ENCODE measurements at regions not wholly inside any gene's neighbourhood (a gene's known extent, or its start where the extent isn't known, plus 50 kb on each side); places are given as distances from the start of the nearest gene placed in this dataset.

DNA sequence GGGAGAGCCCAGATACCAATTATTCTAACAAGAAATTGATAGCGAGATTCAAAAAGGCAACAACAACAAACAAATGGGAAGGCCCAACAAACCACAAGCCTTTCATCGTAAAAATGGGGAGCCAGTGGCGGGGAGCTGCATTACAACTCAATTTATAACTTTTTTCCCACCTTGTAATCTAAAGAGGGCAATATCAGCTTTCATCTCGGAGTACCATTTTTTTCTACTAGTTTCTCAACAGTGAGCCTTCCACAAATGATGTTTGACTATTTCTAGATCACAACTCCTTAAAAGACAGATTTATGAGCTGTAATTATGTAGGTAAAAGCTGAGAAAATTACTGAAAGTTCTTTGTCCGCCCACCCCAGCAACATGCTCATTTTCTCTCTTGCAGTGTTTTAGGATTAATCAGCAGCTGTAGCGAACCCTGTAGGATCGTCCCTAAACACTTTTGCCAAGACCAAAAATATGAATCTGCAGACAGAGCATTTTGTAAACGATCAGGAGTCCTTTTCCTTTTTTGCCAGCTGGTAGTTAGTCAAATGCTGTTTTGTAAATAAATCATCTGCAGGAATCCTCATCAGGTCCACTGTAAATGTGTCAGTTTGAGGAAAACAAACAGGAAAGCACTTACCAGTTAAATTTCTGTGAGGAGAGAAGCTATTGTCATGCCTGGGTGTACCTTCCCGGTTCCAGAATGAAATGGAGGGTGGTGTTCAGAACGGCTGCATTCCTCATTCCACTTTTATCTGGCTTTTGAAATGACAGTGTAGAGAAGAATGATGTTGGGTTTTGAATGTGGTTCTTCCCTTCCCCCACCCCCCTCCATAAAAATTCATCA lies 53.2 kb downstream of the EEF1B2 start:
- peak in 1 of 51 donors; percentile 54 for DNase-seq

DNA sequence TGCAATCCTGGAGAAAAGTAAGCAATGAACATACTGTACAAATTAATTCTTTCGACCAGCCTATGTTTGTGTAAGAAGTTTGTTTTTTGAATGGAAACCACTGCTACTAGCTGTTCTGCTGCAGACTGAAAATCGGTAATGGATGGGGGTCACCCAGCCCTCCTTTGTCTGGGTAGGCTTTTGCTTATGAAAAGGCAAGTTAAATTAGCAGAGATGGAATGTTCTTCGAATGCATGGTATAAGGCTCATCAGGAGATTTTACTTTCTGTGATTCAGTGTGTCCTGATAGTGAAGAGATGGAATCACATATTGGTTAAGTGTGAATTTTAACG lies 53.8 kb downstream of the EEF1B2 start:
- DNase-seq = no peak

DNA sequence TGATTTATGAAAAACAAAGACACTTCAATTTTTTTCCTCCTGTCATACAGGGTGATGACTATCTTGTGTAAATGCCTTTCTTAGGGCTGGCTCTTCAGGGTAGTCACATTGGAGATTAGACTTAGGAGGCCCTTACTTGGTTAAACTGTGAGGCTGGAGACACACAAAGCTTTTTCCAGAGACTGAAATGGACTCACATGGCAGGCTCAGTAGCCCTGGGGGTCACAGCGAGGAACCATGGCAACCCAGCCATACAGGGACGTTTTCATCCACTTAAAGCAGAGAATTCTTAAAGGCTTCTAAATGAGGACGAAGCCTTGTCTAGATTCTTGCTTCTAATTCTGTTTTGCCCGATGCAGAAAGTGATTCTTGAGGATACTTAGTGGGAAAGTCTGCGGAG lies 57.3 kb upstream of the ZDBF2 start:
- DNase-seq = no peak

DNA sequence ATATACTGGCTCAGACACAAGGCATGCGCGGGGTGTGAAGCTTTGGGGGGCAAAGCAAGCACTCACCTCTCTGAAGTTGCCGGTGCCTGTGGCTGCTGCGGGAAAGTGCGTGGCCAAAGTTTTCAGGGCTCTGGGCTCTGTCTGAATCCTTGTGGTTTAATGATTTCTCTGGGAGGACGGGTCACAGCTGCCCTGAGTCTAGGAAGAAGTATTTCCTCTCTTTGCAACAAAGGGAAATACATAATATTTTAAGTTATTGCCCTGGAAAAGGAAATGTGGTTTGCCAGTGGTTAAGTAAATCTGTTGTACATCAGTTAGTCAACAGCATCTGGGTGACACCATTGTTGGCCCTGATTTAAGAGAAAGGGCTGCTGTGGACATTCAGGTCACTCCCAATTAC lies 56.7 kb upstream of the ZDBF2 start:
- no peak for DNase-seq

DNA sequence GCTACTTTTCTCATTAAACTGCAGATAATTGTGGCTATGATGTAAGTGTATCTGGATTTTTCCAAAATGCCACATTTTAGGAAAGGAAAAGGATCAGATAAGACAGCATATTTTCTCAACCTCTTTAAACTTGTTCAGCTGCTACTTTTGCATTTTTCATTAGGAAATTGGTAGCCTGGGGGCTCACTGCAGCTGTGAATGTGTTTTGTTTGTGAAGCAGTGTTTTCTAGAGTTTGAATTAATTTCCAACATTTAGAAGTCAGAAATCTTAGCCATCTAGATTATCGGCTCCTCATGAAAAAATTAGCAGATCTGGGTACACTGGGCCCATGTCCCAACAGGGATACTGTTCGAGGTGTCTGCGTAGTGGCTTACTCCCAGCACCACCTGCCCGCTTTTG lies 56.3 kb upstream of the ZDBF2 start:
- no peak for DNase-seq

DNA sequence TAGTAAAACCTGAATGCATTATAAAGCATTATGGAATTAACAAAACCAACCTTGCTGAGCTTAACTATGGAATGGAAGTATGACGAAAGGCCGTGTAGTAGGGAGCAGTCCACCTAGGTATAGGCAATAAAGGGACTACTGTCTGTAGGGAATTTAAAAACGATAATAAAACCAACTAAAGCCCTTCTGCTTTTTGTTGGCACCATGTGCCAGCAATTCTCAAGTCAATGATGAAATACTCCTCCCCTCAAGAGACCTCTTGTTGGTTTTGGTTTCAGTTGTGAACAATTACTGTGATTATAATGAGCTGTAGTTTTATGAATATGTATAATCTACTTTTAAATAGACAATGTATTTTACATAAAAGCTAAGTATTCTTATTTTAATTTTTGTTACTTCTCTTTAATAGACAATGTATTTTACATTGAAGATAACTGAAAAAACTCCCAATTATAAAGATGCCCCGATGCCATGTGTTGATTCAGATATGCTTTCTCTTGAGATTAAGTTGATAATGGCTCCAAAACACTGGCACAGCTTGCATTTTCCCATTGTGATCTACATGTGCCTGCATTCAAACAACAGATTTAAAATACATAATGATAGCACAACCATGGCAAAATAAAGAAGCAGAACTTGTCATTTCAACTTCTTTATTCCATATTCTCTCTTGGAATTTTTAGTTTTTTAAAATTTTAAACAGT lies 55.5 kb upstream of the ZDBF2 start:
- no peak for DNase-seq

DNA sequence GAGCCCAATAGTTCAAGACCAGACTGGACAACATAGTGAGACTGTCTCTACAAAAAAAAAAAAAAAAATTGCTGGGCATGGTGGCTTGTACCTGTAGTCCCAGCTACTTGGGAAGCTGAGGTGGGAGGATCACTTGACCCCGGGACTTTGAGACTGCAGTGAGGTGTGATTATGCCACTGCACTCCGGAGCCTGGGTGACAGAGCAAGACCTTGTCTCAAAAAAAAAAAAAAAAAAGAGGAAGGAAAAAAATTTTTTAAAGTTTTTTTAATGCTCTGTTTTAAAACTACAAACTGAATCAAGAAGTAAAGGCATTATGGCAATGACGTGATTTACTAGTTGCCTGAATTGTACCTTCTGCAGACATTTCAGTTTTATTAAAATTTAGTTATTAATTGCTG lies 54.5 kb upstream of the ZDBF2 start:
- DNase-seq = no peak

DNA sequence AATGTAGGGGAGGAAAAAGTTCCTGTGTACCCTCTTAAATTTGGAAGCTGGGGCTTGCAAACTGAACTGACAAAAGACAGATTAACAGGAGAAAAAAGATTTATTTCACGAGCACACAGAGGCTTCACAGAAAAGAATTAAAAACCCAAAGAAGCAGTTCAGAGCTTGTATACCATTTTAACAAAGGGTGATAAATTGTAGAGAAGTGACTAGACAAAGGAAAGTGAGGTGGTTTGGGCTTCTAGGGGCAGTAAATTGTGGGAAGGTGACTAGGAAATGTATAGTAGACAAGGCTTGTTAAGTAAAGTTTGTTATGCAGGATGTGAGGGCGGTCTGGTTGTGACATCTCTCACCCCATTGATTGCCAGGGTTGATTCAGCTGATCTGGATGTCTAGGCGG lies 53.5 kb upstream of the ZDBF2 start:
- DNase-seq = no peak

Data from hypothalamus (tissue), 51 donors.